Lung (tissue), 11 donors: ENCODE measurements at regions not wholly inside any gene's neighbourhood (a gene's known extent, or its start where the extent isn't known, plus 50 kb on each side); places are given as distances from the start of the nearest gene placed in this dataset.

Source experiments
- ATAC-seq: fragments of 200-7000 bp; cut with Tn5 transposase; one replicate; pipeline ENCODE4 v1.9.1; 2020; ENCODE audit warnings: moderate number of reproducible peaks; ENCODE audit not compliant: insufficient read depth, low FRiP score
- DNase-seq, 3 donors: peaks; one replicate each; pipeline ENCODE4 v3.0.0-alpha.2; 2013 to 2017
- H3K27ac ChIP-seq, 2 donors: one replicate each; pipeline ENCODE4 v1.5.1; 2013; ENCODE audit warnings: mild to moderate bottlenecking in 2 of 2, moderate library complexity in 2 of 2, control low read depth in 1 of 2, inconsistent platforms in 1 of 2, low read depth in 1 of 2, low read length in 1 of 2
- H3K27me3 ChIP-seq, 3 donors: one replicate each; pipeline ENCODE4 v1.5.1; 2013; ENCODE audit warnings: low read length in 2 of 3; ENCODE audit not compliant: control insufficient read depth in 3 of 3, insufficient read depth in 3 of 3
- H3K36me3 ChIP-seq, 4 donors: one replicate each; pipeline ENCODE4 v1.5.1; 2013; ENCODE audit warnings: low read length in 4 of 4, mild to moderate bottlenecking in 1 of 4, moderate library complexity in 1 of 4; ENCODE audit not compliant: control insufficient read depth in 4 of 4, insufficient read depth in 4 of 4
- H3K4me1 ChIP-seq, 5 donors: one replicate each; pipeline ENCODE4 v1.5.1; 2013; ENCODE audit warnings: low read length in 5 of 5, mild to moderate bottlenecking in 2 of 5, moderate library complexity in 1 of 5; ENCODE audit not compliant: control insufficient read depth in 5 of 5, insufficient read depth in 5 of 5
- H3K4me3 ChIP-seq: one replicate; pipeline ENCODE4 v1.5.1; 2013; ENCODE audit warnings: mild to moderate bottlenecking, control low read depth, moderate library complexity
- H3K9ac ChIP-seq, 2 donors: one replicate each; pipeline ENCODE4 v1.5.1; 2013; ENCODE audit warnings: low read length in 2 of 2, control low read depth in 1 of 2; ENCODE audit not compliant: insufficient read depth in 1 of 2
- H3K9me3 ChIP-seq, 4 donors: one replicate each; pipeline ENCODE4 v1.5.1; 2013; ENCODE audit warnings: low read length in 3 of 4, mild to moderate bottlenecking in 1 of 4, moderate library complexity in 1 of 4; ENCODE audit not compliant: control insufficient read depth in 4 of 4, insufficient read depth in 3 of 4
- whole genome bisulfite sequencing, 2 donors: extraction: QIAGEN DNeasy Blood & Tissue Kit; methylation state at CpG; one replicate each; pipeline ENCODE4 v1.1.7; 2013; 5-methylcytosine and 5-hydroxymethylcytosine counted together
- TF ChIP-seq, protein P1 (sequence below): IDR thresholded peaks from 2 replicates; pipeline ENCODE4 v1.5.1; 2012; ENCODE audit warnings: mild to moderate bottlenecking; ENCODE audit errors: control extremely low read depth, extremely low read depth
- donor health status: control.
- donor health status: control.
- donor health status: Bipolar disorder and iron deficiency.
- donor health status: healthy.
- donor health status: DM: yes; HTN: yes; CAD: no.

DNA sequence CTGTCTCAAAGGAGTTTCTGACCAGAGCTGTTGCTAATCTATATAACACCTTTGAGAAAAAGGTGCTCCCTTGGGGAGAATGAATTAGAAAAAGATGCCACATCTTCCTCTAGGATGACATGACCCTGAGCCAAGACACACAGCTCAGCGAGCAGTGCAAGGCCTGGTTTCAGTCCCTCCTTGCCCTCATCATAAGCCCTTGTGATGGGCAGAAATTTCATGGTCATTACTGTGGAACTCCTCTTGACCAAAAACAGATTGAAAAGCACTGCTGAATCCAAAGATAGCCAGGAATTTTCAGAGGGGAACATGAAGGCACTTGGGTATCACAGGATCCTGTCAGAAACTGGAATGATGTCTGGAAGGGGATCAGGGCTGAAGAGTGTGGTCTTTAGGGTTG lies 74.1 kb upstream of the IRX6 start:
- Histone ChIP-seq H3K27me3 (no peaks in the 10 kb centered on the region), H3K36me3 (no peaks in the 10 kb centered on the region), H3K27ac (no peak overlapping the region), H3K4me1 (no peaks in the 10 kb centered on the region), H3K4me3 (no peak overlapping the region), H3K9me3 (no peaks in the 10 kb centered on the region), H3K9ac (no peak overlapping the region)
- WGBS, 2 donors = 82 to 96% methylated on average over 1 of the region's 1 CpG
- DNase-seq = no peak
- no peak for ATAC-seq
- TF ChIP-seq, protein P1, sequence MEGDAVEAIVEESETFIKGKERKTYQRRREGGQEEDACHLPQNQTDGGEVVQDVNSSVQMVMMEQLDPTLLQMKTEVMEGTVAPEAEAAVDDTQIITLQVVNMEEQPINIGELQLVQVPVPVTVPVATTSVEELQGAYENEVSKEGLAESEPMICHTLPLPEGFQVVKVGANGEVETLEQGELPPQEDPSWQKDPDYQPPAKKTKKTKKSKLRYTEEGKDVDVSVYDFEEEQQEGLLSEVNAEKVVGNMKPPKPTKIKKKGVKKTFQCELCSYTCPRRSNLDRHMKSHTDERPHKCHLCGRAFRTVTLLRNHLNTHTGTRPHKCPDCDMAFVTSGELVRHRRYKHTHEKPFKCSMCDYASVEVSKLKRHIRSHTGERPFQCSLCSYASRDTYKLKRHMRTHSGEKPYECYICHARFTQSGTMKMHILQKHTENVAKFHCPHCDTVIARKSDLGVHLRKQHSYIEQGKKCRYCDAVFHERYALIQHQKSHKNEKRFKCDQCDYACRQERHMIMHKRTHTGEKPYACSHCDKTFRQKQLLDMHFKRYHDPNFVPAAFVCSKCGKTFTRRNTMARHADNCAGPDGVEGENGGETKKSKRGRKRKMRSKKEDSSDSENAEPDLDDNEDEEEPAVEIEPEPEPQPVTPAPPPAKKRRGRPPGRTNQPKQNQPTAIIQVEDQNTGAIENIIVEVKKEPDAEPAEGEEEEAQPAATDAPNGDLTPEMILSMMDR = no peak

DNA sequence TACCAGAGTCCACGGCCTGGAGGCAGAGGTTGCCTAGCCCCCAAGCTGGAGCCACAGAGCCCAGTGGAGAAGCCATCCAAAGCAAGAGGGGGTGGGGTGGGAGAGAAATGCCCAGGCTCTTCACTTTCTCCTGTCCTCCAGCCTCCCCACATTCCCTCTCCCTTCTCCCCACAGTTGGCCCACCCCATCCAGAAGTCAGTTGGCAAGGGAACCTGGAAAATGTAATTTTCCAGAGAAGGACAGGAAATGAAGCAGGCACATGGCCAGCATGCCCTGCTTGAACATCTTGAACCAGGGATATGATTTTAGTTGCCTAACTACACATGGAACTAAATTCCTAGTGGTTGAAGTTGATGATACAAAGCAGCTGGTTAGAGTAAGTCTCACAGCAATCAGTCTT lies 73.3 kb upstream of the IRX6 start:
- DNase-seq = peak; percentile 25 to 65 (median 60)
- TF ChIP-seq, protein P1 = no peak

DNA sequence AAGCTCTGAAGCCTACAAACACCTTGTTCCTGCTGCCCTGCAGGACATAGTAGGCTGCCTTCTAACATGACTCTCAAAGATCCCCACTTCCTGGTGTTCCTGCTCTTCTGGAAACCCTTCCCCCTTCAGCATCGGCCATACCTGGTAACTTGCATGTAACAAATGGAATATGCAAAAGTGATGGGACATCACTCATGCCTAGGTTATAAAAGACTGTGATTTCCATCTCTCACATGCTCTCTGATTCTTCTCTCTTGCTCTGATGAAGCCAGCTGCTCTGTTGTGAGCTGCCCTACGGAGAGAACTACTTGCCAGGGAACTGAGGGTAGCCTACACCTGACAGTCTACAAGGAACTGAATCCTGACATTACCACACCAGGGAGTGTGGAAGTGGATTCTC lies 72.9 kb upstream of the IRX6 start:
- no peaks in the 10 kb centered on the region for H3K4me1 ChIP-seq
- TF ChIP-seq, protein P1 = no peak
- no peak overlapping the region for H3K27ac ChIP-seq
- H3K4me3 ChIP-seq = no peak overlapping the region
- ATAC-seq (no peak), DNase-seq (no peak)
- no peak overlapping the region for H3K9ac ChIP-seq
- WGBS, 2 donors = 86 to 94% methylated on average over 2 of the region's 2 CpGs
- no peaks in the 10 kb centered on the region for H3K9me3 ChIP-seq
- no peaks in the 10 kb centered on the region for H3K27me3 ChIP-seq
- no peaks in the 10 kb centered on the region for H3K36me3 ChIP-seq

More for the DNA sequence above, 73.3 kb upstream of the IRX6 start:
- Histone ChIP-seq H3K9ac (no peak overlapping the region), H3K27ac (no peak overlapping the region), H3K27me3 (no peaks in the 10 kb centered on the region), H3K36me3 (no peaks in the 10 kb centered on the region), H3K4me1 (no peaks in the 10 kb centered on the region), H3K4me3 (no peak overlapping the region), H3K9me3 (no peaks in the 10 kb centered on the region)
- no peak for ATAC-seq
- 83 to 100% methylated on average over 1 of the region's 1 CpG for WGBS, 2 donors

DNA sequence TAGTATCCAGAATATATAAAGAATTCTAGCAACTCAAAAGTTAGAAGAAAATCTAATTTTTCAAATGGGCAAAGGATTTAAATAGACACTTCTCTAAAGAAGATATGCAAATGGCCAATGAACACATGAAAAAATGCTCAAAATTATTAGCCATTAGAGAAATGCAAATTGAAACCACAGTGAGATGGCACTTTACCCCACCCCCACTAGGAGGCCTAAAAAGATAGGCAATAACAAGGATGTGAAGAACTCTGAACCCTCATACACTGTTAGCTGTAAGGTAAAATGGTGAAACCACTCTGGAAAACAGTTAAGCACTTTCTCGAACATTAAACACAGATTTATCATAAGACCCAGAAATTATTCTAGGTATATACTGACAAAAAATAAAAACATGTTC lies 71.4 kb upstream of the IRX6 start:
- no peaks in the 10 kb centered on the region for H3K36me3 ChIP-seq
- ATAC-seq (no peak), DNase-seq (no peak)
- no peak overlapping the region for H3K4me3 ChIP-seq
- TF ChIP-seq, protein P1 = no peak
- H3K9me3 ChIP-seq = no peaks in the 10 kb centered on the region
- no peaks in the 10 kb centered on the region for H3K27me3 ChIP-seq
- H3K9ac ChIP-seq = no peak overlapping the region
- no peaks in the 10 kb centered on the region for H3K4me1 ChIP-seq
- 86 to 95% methylated on average over 1 of the region's 1 CpG for WGBS, 2 donors
- H3K27ac ChIP-seq = no peak overlapping the region
